Mesenchymal stem cell (in vitro differentiated cells and primary cell): ENCODE measurements at regions not wholly inside any gene's neighbourhood (a gene's known extent, or its start where the extent isn't known, plus 50 kb on each side); places are given as distances from the start of the nearest gene placed in this dataset.

ENCODE experiments used
- DNase-seq: peaks from one replicate; pipeline ENCODE4 v3.0.0-alpha.2; 2013
- H2AFZ ChIP-seq: one replicate; pipeline ENCODE4 v1.6.1; 2013; ENCODE audit warnings: low read depth, mild to moderate bottlenecking, control low read depth, inconsistent platforms, low read length, moderate library complexity
- H2AK5ac ChIP-seq: 2 replicates; pipeline ENCODE4 v1.6.1; 2013; ENCODE audit warnings: low read length, moderate library complexity, mild to moderate bottlenecking, inconsistent platforms; ENCODE audit not compliant: severe bottlenecking
- H2BK120ac ChIP-seq: one replicate; pipeline ENCODE4 v1.6.1; 2013; ENCODE audit warnings: low read depth, mild to moderate bottlenecking, inconsistent platforms, low read length, moderate library complexity
- H2BK12ac ChIP-seq, 2 experiments: one replicate each; pipeline ENCODE4 v1.6.1; 2013; ENCODE audit warnings: inconsistent platforms in 2 of 2, low read length in 2 of 2, mild to moderate bottlenecking in 2 of 2, moderate library complexity in 2 of 2, control low read depth in 1 of 2
- H2BK15ac ChIP-seq: one replicate; pipeline ENCODE4 v1.6.1; 2013; ENCODE audit warnings: mild to moderate bottlenecking, low read depth, inconsistent platforms; ENCODE audit not compliant: poor library complexity, severe bottlenecking
- H2BK5ac ChIP-seq: 2 replicates; pipeline ENCODE4 v1.6.1; 2013; ENCODE audit warnings: low read depth, mild to moderate bottlenecking, low read length, control low read depth, inconsistent platforms; ENCODE audit not compliant: poor library complexity, severe bottlenecking
- H3K14ac ChIP-seq, 2 experiments: one replicate each; pipeline ENCODE4 v1.6.1; 2013; ENCODE audit warnings: inconsistent platforms in 2 of 2, low read length in 2 of 2, control low read depth in 1 of 2, mild to moderate bottlenecking in 1 of 2, moderate library complexity in 1 of 2
- H3K18ac ChIP-seq, 2 experiments: one replicate each; pipeline ENCODE4 v1.6.1; 2013; ENCODE audit warnings: inconsistent platforms in 2 of 2, low read length in 2 of 2, control low read depth in 1 of 2, low read depth in 1 of 2, mild to moderate bottlenecking in 1 of 2
- H3K23ac ChIP-seq, 2 experiments: one replicate each; pipeline ENCODE4 v1.6.1; 2013; ENCODE audit warnings: inconsistent platforms in 2 of 2, low read length in 2 of 2, mild to moderate bottlenecking in 2 of 2, moderate library complexity in 2 of 2, control low read depth in 1 of 2
- H3K27ac ChIP-seq: 2 replicates; pipeline ENCODE4 v1.5.1; 2013; ENCODE audit warnings: mild to moderate bottlenecking, moderate library complexity, low read length, control low read depth, inconsistent platforms; ENCODE audit not compliant: poor library complexity, severe bottlenecking
- H3K27me3 ChIP-seq, 2 experiments: 2 replicates each; pipeline versions ENCODE4 v1.6.1 to v1.7.0; 2013; ENCODE audit warnings: low read length in 2 of 2, mild to moderate bottlenecking in 2 of 2, moderate library complexity in 2 of 2, control low read depth in 1 of 2, inconsistent platforms in 1 of 2; ENCODE audit not compliant: control insufficient read depth in 1 of 2, insufficient read depth in 1 of 2
- H3K36me3 ChIP-seq, 2 experiments: 2 replicates each; pipeline versions ENCODE4 v1.6.1 to v1.7.0; 2013; ENCODE audit warnings: low read length in 2 of 2, control low read depth in 1 of 2, inconsistent platforms in 1 of 2, low read depth in 1 of 2, mild to moderate bottlenecking in 1 of 2; ENCODE audit not compliant: insufficient read depth in 2 of 2, control insufficient read depth in 1 of 2
- H3K4ac ChIP-seq, 2 experiments: one replicate each; pipeline ENCODE4 v1.6.1; 2013; ENCODE audit warnings: inconsistent platforms in 2 of 2, low read length in 2 of 2, mild to moderate bottlenecking in 2 of 2, moderate library complexity in 2 of 2, control low read depth in 1 of 2, low read depth in 1 of 2
- H3K4me1 ChIP-seq: 2 replicates; pipeline ENCODE4 v1.6.1; 2013; ENCODE audit warnings: low read depth, low read length, control low read depth; ENCODE audit not compliant: control insufficient read depth, insufficient read depth
- H3K4me2 ChIP-seq: 2 replicates; pipeline ENCODE4 v1.6.1; 2013; ENCODE audit warnings: low read length, mild to moderate bottlenecking, inconsistent platforms; ENCODE audit not compliant: poor library complexity, severe bottlenecking
- H3K4me3 ChIP-seq, 2 experiments: 2 replicates each; pipeline versions ENCODE4 v1.5.1 to v1.7.0; 2013; ENCODE audit warnings: low read length in 2 of 2, mild to moderate bottlenecking in 2 of 2, control low read depth in 1 of 2, low read depth in 1 of 2; ENCODE audit not compliant: insufficient read depth in 1 of 2
- H3K79me1 ChIP-seq: replicated peaks from 2 replicates; pipeline ENCODE4 v1.6.1; 2013; ENCODE audit warnings: mild to moderate bottlenecking, control low read depth, low read length, inconsistent platforms; ENCODE audit not compliant: poor library complexity, severe bottlenecking
- H3K9ac ChIP-seq: 2 replicates; pipeline ENCODE4 v1.7.0; 2013; ENCODE audit warnings: mild to moderate bottlenecking, low read length, moderate library complexity
- H3K9me3 ChIP-seq: 2 replicates; pipeline ENCODE4 v1.7.0; 2013; ENCODE audit warnings: mild to moderate bottlenecking, low read length; ENCODE audit not compliant: control insufficient read depth
- H4K8ac ChIP-seq: one replicate; pipeline ENCODE4 v1.6.1; 2013; ENCODE audit warnings: inconsistent platforms, mild to moderate bottlenecking, low read length, moderate library complexity
- H4K91ac ChIP-seq: one replicate; pipeline ENCODE4 v1.6.1; 2013; ENCODE audit warnings: mild to moderate bottlenecking, low read length, inconsistent platforms
- WGBS: methylation state at CpG from one replicate; pipeline ENCODE4 v1.1.7; 2013; ENCODE audit warnings: mixed read lengths; 5-methylcytosine and 5-hydroxymethylcytosine counted together

DNA sequence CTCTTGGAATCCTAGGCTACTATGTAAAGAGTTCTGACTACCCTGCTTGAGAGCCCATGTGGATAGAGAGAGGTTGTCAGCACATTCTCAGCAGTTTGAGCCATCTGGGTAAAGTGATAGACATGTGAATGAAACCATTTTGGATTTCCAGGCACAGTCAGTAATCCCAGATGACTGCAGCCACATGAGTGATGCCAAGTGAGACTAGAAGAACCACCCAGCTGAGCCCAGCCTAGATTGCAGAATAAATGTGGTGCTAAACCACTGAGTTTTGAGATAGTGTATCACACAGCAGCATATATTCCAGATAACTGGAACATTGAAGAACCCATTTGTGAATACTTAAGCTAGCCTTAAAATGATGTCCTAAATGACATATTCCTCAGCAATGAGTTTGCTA, 166.2 kb downstream of the ATP6V1G3 start:
- Histone ChIP-seq H3K9ac (no peak overlapping the region), H4K91ac (no peak overlapping the region), H2BK5ac (no peak overlapping the region), H3K9me3 (peaks cover 7% of the 10 kb centered on the region), H3K4me3 (no peak overlapping the region), H3K23ac (no peak overlapping the region), H3K18ac (no peak overlapping the region), H2BK15ac (no peak overlapping the region), H3K4ac (no peak overlapping the region), H3K27ac (no peak overlapping the region), H2AK5ac (no peak overlapping the region), H2BK12ac (no peak overlapping the region), H4K8ac (no peak overlapping the region), H3K14ac (no peak overlapping the region), H2BK120ac (no peak overlapping the region), H3K4me2 (no peak overlapping the region), H3K4me1 (no peaks in the 10 kb centered on the region), H3K36me3 (no peaks in the 10 kb centered on the region), H3K27me3 (no peaks in the 10 kb centered on the region), H3K79me1 (no peaks in the 10 kb centered on the region), H2AFZ (no peak overlapping the region)
- no peak for DNase-seq

DNA sequence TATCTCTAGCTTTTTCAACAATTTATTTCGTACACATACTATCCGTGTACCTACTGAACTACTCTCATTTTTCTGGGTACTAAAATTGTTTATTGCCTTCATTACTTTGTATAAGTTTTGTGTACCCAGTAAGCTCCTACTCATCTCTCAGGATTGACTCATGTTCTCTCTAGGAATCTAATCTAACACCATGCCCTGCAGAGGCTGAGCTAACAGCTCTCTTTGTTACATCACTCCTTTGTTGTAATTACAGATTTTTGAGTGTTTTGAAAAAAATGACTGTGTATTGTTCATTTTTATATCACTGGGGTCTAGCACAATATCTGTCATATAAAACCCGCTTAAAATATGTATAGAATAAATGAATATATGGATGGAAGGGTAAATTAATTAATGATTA, 167.1 kb downstream of the ATP6V1G3 start:
- Histone ChIP-seq H2AFZ (no peak overlapping the region), H3K27me3 (no peaks in the 10 kb centered on the region), H3K4me1 (no peaks in the 10 kb centered on the region), H3K4ac (no peak overlapping the region), H2BK120ac (no peak overlapping the region), H3K9me3 (peaks cover 7% of the 10 kb centered on the region), H3K4me3 (no peak overlapping the region), H4K8ac (no peak overlapping the region), H3K79me1 (no peaks in the 10 kb centered on the region), H2BK5ac (no peak overlapping the region), H3K9ac (no peak overlapping the region), H3K18ac (no peak overlapping the region), H4K91ac (no peak overlapping the region), H3K27ac (no peak overlapping the region), H3K4me2 (no peak overlapping the region), H2BK12ac (no peak overlapping the region), H3K36me3 (no peaks in the 10 kb centered on the region), H3K23ac (no peak overlapping the region), H2BK15ac (no peak overlapping the region), H2AK5ac (no peak overlapping the region), H3K14ac (no peak overlapping the region)
- 80% methylated on average over 1 of the region's 3 CpGs for WGBS
- peak; percentile 22 for DNase-seq
